Neural cell (in vitro differentiated cells): ENCODE measurements at regions not wholly inside any gene's neighbourhood (a gene's known extent, or its start where the extent isn't known, plus 50 kb on each side); places are given as distances from the start of the nearest gene placed in this dataset.

Experiments used
- H2AFZ ChIP-seq: fragments of 200-600, 300-800 bp; sonication (generic), shearing (Covaris generic); 2 replicates; pipeline ENCODE4 v1.6.0; 2014; ENCODE audit warnings: low read depth, mild to moderate bottlenecking, antibody characterized with exemption, low read length, moderate library complexity
- H3F3A ChIP-seq: fragments of 200-600 bp; shearing (Covaris generic); 2 replicates; pipeline ENCODE4 v1.6.1; 2016; ENCODE audit warnings: mild to moderate bottlenecking, moderate library complexity, mixed read lengths, antibody characterized with exemption, low read length; ENCODE audit not compliant: insufficient read depth, poor library complexity, severe bottlenecking
- H3K27ac ChIP-seq: fragments of 200-600, 300-800 bp; sonication (generic), shearing (Covaris generic); 2 replicates; pipeline ENCODE4 v1.5.1; 2014; ENCODE audit warnings: mild to moderate bottlenecking, low read length, moderate library complexity
- H3K27me3 ChIP-seq: fragments of 300-800, 200-600 bp; sonication (generic), shearing (Covaris generic); 2 replicates; pipeline ENCODE4 v1.6.0; 2014; ENCODE audit warnings: mild to moderate bottlenecking, low read depth, low read length, moderate library complexity; ENCODE audit not compliant: insufficient read depth
- H3K36me3 ChIP-seq: fragments of 300-800, 200-600 bp; sonication (generic), shearing (Covaris generic); 2 replicates; pipeline ENCODE4 v1.5.1; 2014; ENCODE audit warnings: mild to moderate bottlenecking, antibody characterized with exemption, low read length, moderate library complexity; ENCODE audit not compliant: insufficient read depth
- H3K4me2 ChIP-seq: fragments of 300-800, 200-600 bp; sonication (generic), shearing (Covaris generic); 2 replicates; pipeline ENCODE4 v1.6.0; 2014; ENCODE audit warnings: mild to moderate bottlenecking, low read length
- H3K4me3 ChIP-seq: fragments of 300-800, 200-600 bp; sonication (generic), shearing (Covaris generic); 2 replicates; pipeline ENCODE4 v1.5.1; 2014; ENCODE audit warnings: mild to moderate bottlenecking, low read length, moderate library complexity
- H3K79me2 ChIP-seq: fragments of 200-600 bp; shearing (Covaris generic); replicated peaks from 2 replicates; pipeline ENCODE4 v1.6.0; 2014; ENCODE audit warnings: mild to moderate bottlenecking, low read length, moderate library complexity; ENCODE audit not compliant: insufficient read depth
- H3K9ac ChIP-seq: fragments of 300-800, 200-600 bp; sonication (generic), shearing (Covaris generic); 2 replicates; pipeline ENCODE4 v1.6.1; 2016; ENCODE audit warnings: mild to moderate bottlenecking, low read length, mixed read lengths
- H3K9me2 ChIP-seq: fragments of 200-600 bp; shearing (Covaris generic); 2 replicates; pipeline ENCODE4 v1.6.1; 2016; ENCODE audit warnings: mild to moderate bottlenecking, low read length, mixed read lengths; ENCODE audit not compliant: insufficient read depth
- H3K9me3 ChIP-seq: fragments of 200-600, 300-800 bp; sonication (generic), shearing (Covaris generic); 2 replicates; pipeline ENCODE4 v1.6.1; 2016; ENCODE audit warnings: mild to moderate bottlenecking, mixed run types, low read length, moderate library complexity, mixed read lengths
- H4K20me1 ChIP-seq: fragments of 200-600 bp; shearing (Covaris generic); 2 replicates; pipeline ENCODE4 v1.6.1; 2016; ENCODE audit warnings: mild to moderate bottlenecking, mixed run types; ENCODE audit not compliant: insufficient read depth
- CTCF ChIP-seq: fragments of 450-650 bp; IDR thresholded peaks from 2 replicates; pipeline ENCODE4 v1.5.1; 2014; ENCODE audit warnings: antibody characterized with exemption, mild to moderate bottlenecking, moderate library complexity; ENCODE audit not compliant: poor library complexity, severe bottlenecking
- EP300 ChIP-seq: fragments of 450-650 bp; conservative IDR thresholded peaks from 2 replicates; pipeline ENCODE4 v1.6.1; 2014; ENCODE audit warnings: antibody characterized with exemption, mild to moderate bottlenecking, moderate library complexity; ENCODE audit not compliant: poor library complexity, severe bottlenecking
- EZH2 ChIP-seq: fragments of 200-600, 300-800 bp; shearing (Covaris generic), sonication (generic); IDR thresholded peaks from 2 replicates; pipeline ENCODE4 v1.6.1; 2014; ENCODE audit warnings: antibody characterized with exemption, low read length, borderline replicate concordance, mild to moderate bottlenecking; ENCODE audit not compliant: insufficient read depth, poor library complexity, severe bottlenecking
- MXI1 ChIP-seq: fragments of 450-650 bp; conservative IDR thresholded peaks from 2 replicates; pipeline ENCODE4 v1.6.1; 2014; ENCODE audit warnings: antibody characterized with exemption, mild to moderate bottlenecking; ENCODE audit not compliant: poor library complexity, severe bottlenecking
- POLR2AphosphoS5 ChIP-seq: IDR thresholded peaks from 2 replicates; pipeline ENCODE4 v1.6.1; 2012
- RAD21 ChIP-seq: fragments of 450-650 bp; conservative IDR thresholded peaks from 2 replicates; pipeline ENCODE4 v1.6.1; 2014; ENCODE audit warnings: antibody characterized with exemption, mild to moderate bottlenecking, moderate library complexity
- REST ChIP-seq: IDR thresholded peaks from 2 replicates; pipeline ENCODE4 v1.6.1; 2012; ENCODE audit warnings: borderline replicate concordance
- SMC3 ChIP-seq: fragments of 450-650 bp; conservative IDR thresholded peaks from 2 replicates; pipeline ENCODE4 v1.6.1; 2014; ENCODE audit warnings: antibody characterized with exemption, mild to moderate bottlenecking, moderate library complexity; ENCODE audit not compliant: poor library complexity
- TAF1 ChIP-seq: IDR thresholded peaks from 2 replicates; pipeline ENCODE4 v1.6.1; 2012; ENCODE audit warnings: low read depth

GRCh38 chr3:28751864-28752263, 403.2 kb upstream of the AZI2 start:
- no peaks in the 10 kb centered on the region for H3K36me3 ChIP-seq
- H3K27me3 ChIP-seq: no peaks in the 10 kb centered on the region
- TF ChIP-seq EZH2 (no peak), CTCF (no peak), TAF1 (no peak), REST (no peak), SMC3 (no peak), MXI1 (no peak), POLR2AphosphoS5 (no peak), RAD21 (no peak), EP300 (no peak)
- no peaks in the 10 kb centered on the region for H3F3A ChIP-seq
- no peaks in the 10 kb centered on the region for H3K79me2 ChIP-seq
- H3K9ac ChIP-seq: no peak overlapping the region
- H3K27ac ChIP-seq: no peak overlapping the region
- no peaks in the 10 kb centered on the region for H3K9me3 ChIP-seq
- no peaks in the 10 kb centered on the region for H4K20me1 ChIP-seq
- H2AFZ ChIP-seq: no peak overlapping the region
- H3K4me3 ChIP-seq: no peak overlapping the region
- no peak overlapping the region for H3K4me2 ChIP-seq
- H3K9me2 ChIP-seq: no peaks in the 10 kb centered on the region

GRCh38 chr3:28752290-28752689, 403.7 kb upstream of the AZI2 start:
- Histone ChIP-seq H3K36me3 (no peaks in the 10 kb centered on the region), H3F3A (no peaks in the 10 kb centered on the region), H3K27ac (no peak overlapping the region), H3K9me2 (no peaks in the 10 kb centered on the region), H3K27me3 (no peaks in the 10 kb centered on the region), H4K20me1 (no peaks in the 10 kb centered on the region), H3K4me2 (no peak overlapping the region), H3K9ac (no peak overlapping the region), H3K4me3 (no peak overlapping the region), H3K9me3 (no peaks in the 10 kb centered on the region), H2AFZ (no peak overlapping the region), H3K79me2 (no peaks in the 10 kb centered on the region)
- no peak for TF ChIP-seq POLR2AphosphoS5
- no peak for TF ChIP-seq EZH2
- TF ChIP-seq TAF1: no peak

GRCh38 chr3:28756056-28756455, 407.4 kb upstream of the AZI2 start:
- Histone ChIP-seq H4K20me1 (no peaks in the 10 kb centered on the region), H3K9ac (no peak overlapping the region), H3K9me3 (no peaks in the 10 kb centered on the region), H3K4me2 (no peak overlapping the region), H3K27ac (no peak overlapping the region), H3F3A (no peaks in the 10 kb centered on the region), H3K9me2 (no peaks in the 10 kb centered on the region), H2AFZ (no peak overlapping the region), H3K79me2 (no peaks in the 10 kb centered on the region), H3K4me3 (no peak overlapping the region), H3K36me3 (no peaks in the 10 kb centered on the region), H3K27me3 (no peaks in the 10 kb centered on the region)
- no peak for TF ChIP-seq POLR2AphosphoS5
- no peak for TF ChIP-seq MXI1
- TF ChIP-seq TAF1: no peak
- TF ChIP-seq SMC3: no peak
- no peak for TF ChIP-seq REST
- TF ChIP-seq CTCF: no peak
- TF ChIP-seq EP300: no peak
